NCI-H446 (cell line): ENCODE measurements at regions not wholly inside any gene's neighbourhood (a gene's known extent, or its start where the extent isn't known, plus 50 kb on each side); places are given as distances from the start of the nearest gene placed in this dataset.

Experiments
- DNase-seq, 2 experiments: peaks; one replicate each; lab custom pipeline; 2025; lab: John Stamatoyannopoulos, UW

GRCh38 chr15:31263751-31264558 lies 62.7 kb upstream of the KLF13 start:
- DNase-seq: peak in 1 of 2 experiments; percentile 60

GRCh38 chr15:31264559-31265089 lies 62.0 kb upstream of the KLF13 start:
- no peak for DNase-seq

GRCh38 chr15:31265090-31265870 lies 61.4 kb upstream of the KLF13 start:
- no peak for DNase-seq

- no peak for DNase-seq
Measured at GRCh38 chr15:31265871-31266711, 60.5 kb upstream of the KLF13 start.

- DNase-seq: no peak
Measured at GRCh38 chr15:31266712-31267111, 59.9 kb upstream of the KLF13 start.

- DNase-seq: no peak
Measured at GRCh38 chr15:31267161-31268107, 59.2 kb upstream of the KLF13 start.

GRCh38 chr15:31268108-31268501 lies 58.5 kb upstream of the KLF13 start:
- no peak for DNase-seq

GRCh38 chr15:31268911-31269784 lies 57.5 kb upstream of the KLF13 start:
- no peak for DNase-seq

GRCh38 chr15:31269816-31270575 lies 56.6 kb upstream of the KLF13 start:
- no peak for DNase-seq

- no peak for DNase-seq
Measured at GRCh38 chr15:31270767-31271166, 55.9 kb upstream of the KLF13 start.

- no peak for DNase-seq
Measured at GRCh38 chr15:31271224-31271635, 55.4 kb upstream of the KLF13 start.

- no peak for DNase-seq
Measured at GRCh38 chr15:31271711-31272557, 54.7 kb upstream of the KLF13 start.

GRCh38 chr15:31272558-31273257 lies 53.9 kb upstream of the KLF13 start:
- DNase-seq: no peak

- DNase-seq: no peak
Measured at GRCh38 chr15:31273258-31273941, 53.2 kb upstream of the KLF13 start.

GRCh38 chr15:31274496-31275330 lies 51.9 kb upstream of the KLF13 start:
- no peak for DNase-seq
